Fibroblast of villous mesenchyme (primary cell): ENCODE measurements at regions not wholly inside any gene's neighbourhood (a gene's known extent, or its start where the extent isn't known, plus 50 kb on each side); places are given as distances from the start of the nearest gene placed in this dataset.

Source experiments
- DNase-seq: peaks from one replicate; pipeline ENCODE4 v3.0.0-alpha.2; 2010; ENCODE audit warnings: low read depth
- H3K4me3 ChIP-seq: 2 replicates; pipeline ENCODE4 v1.5.1; 2011; ENCODE audit warnings: low read depth, mild to moderate bottlenecking, low read length
- TF ChIP-seq, protein P1 (sequence below): IDR thresholded peaks from 2 replicates; pipeline ENCODE4 v1.5.1; 2012; ENCODE audit warnings: low read depth, mild to moderate bottlenecking, low read length; ENCODE audit not compliant: insufficient read depth

DNA sequence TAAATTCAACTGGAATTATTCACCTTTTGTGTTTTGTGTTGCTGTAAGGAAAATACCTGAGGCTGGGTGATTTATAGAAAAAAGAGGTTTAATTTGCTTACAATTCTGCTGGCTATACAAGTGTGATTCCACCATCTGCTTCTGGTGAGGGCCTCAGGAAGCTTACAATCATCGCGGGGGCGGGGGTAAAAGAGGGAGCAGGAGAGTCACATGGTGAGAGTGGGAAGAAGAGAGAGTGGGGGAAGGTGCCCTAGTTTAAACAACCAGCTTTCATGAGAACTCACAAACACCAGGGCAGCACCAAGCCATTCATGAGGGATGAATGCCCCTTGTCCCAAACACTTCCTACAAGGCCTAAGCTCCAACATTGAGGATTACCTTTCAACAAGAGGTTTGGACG, 760.7 kb upstream of the PCDH9 start:
- TF ChIP-seq, protein P1, sequence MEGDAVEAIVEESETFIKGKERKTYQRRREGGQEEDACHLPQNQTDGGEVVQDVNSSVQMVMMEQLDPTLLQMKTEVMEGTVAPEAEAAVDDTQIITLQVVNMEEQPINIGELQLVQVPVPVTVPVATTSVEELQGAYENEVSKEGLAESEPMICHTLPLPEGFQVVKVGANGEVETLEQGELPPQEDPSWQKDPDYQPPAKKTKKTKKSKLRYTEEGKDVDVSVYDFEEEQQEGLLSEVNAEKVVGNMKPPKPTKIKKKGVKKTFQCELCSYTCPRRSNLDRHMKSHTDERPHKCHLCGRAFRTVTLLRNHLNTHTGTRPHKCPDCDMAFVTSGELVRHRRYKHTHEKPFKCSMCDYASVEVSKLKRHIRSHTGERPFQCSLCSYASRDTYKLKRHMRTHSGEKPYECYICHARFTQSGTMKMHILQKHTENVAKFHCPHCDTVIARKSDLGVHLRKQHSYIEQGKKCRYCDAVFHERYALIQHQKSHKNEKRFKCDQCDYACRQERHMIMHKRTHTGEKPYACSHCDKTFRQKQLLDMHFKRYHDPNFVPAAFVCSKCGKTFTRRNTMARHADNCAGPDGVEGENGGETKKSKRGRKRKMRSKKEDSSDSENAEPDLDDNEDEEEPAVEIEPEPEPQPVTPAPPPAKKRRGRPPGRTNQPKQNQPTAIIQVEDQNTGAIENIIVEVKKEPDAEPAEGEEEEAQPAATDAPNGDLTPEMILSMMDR: no peak
- DNase-seq: no peak
- H3K4me3 ChIP-seq: no peak overlapping the region

DNA sequence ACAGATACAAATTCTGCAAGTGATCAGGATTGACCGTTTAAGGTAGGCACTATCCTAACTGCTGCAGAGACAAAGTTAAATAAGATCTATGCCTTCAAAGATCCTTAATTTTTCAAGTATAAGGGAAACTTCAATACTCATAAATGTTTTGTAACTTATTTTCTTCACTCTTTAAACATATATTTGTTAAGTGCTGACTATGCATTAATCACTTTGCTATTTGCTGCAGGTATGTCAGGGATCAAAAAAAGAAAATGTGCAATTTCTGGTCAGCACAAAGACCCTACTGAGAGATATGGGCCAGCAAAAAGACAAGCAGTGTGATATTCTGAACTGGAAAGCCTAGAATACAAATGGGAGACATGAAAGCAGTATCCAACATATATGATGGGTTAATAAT, 756.1 kb upstream of the PCDH9 start:
- TF ChIP-seq, protein P1: no peak
- no peak for DNase-seq
- no peak overlapping the region for H3K4me3 ChIP-seq

DNA sequence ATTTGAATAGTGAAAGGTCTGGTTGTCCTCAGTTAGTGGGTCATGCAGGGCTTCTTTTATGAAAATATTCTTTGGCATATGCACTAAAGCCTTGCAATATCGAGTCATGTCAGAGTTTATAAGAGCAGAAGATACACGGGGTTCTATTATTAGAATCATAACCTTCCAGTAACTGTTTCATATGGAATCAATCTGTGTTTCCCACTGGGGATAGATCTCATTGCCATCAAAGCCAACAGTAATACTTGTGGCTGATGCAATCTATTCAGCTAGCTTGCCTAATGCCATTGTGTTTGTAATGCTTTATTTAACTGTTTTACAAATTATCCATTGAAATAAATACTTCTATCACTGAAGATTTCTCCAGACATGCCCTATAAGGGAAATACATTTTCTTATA, 746.9 kb upstream of the PCDH9 start:
- TF ChIP-seq, protein P1: no peak
- no peak overlapping the region for H3K4me3 ChIP-seq
- no peak for DNase-seq

DNA sequence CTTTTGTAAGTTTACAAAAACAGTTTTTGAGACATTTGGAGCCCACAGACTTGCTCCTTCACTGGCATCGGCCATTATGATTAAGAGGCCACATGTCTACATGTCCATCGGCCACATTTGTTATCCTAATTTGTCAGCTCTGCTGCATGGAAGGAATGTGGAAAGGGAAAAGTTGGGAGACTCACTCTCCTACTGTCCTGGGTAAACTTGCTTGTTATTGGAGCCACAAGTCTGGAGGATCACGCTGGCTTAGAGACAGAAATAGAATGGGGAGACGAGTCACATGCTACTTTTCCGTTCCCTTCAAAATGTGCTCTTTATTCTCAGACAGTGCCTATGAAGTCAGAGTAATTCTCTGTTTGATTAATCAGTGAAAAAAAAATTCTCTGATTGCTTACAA, 741.2 kb upstream of the PCDH9 start:
- DNase-seq: no peak
- TF ChIP-seq, protein P1: no peak
- H3K4me3 ChIP-seq: no peak overlapping the region

DNA sequence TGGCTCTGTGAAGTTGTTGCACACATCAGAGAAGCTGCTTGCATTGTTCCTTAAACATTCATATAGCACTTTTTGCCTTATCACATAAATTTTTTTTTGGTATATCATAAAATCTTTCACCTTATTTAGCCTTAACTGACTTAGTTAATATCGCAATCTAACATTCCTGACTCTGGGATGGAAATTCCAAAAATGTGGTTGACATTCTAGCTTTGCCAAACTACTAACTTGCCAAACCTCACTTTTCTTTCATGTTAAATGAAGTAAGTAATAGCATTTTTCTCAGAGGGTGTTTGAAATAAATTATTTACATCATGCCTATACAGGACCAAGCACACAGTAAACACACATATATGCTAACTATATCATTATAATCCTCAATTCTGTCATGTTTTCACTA, 736.9 kb upstream of the PCDH9 start:
- TF ChIP-seq, protein P1: no peak
- no peak for DNase-seq
- no peak overlapping the region for H3K4me3 ChIP-seq

DNA sequence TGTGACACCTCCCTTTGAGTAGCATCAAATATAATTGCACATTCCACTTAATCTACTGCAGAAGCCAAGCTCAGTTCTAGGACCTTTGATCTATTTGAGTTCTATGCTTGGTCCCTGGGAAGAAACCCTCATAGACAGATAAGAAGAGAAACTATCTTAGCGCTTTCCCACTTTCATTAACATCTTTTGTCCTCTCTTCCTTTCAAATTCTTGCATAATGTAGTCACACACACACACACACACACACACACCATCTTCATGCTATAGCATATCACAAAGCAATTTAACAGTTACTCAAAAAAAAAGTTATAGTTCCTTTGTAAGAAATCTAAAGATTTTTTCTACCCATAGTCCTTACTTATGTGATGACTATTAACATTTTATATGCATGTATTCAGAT, 735.9 kb upstream of the PCDH9 start:
- TF ChIP-seq, protein P1: no peak
- no peak overlapping the region for H3K4me3 ChIP-seq
- DNase-seq: no peak

DNA sequence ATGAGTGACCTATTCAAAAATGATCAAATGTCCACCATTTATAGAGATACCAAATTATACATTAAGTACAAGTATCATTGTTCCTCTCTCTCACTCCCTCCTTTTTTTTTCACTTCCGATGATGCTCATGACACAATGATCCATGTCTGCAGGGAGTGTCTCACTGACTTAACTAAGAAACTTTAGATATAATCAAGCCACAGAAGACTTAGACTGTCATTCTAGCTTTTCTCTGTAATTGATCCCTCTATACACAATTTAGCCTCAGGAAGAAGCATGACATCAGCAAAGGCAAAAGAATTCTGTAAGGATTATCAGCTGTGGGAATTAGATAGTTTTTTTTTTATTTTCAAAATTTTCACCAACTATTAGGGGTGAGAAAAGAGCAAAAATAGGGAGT, 734.9 kb upstream of the PCDH9 start:
- no peak for DNase-seq
- no peak overlapping the region for H3K4me3 ChIP-seq
- TF ChIP-seq, protein P1: no peak
